SKM-1 treated with dmso at 0.1 percent for 144 hours (cell line): ENCODE measurements at regions not wholly inside any gene's neighbourhood (a gene's known extent, or its start where the extent isn't known, plus 50 kb on each side); places are given as distances from the start of the nearest gene placed in this dataset.

ENCODE experiments used
- DNase-seq: peaks from one replicate; lab custom pipeline; 2025; ENCODE audit not compliant: unreplicated experiment; lab: John Stamatoyannopoulos, UW

DNA sequence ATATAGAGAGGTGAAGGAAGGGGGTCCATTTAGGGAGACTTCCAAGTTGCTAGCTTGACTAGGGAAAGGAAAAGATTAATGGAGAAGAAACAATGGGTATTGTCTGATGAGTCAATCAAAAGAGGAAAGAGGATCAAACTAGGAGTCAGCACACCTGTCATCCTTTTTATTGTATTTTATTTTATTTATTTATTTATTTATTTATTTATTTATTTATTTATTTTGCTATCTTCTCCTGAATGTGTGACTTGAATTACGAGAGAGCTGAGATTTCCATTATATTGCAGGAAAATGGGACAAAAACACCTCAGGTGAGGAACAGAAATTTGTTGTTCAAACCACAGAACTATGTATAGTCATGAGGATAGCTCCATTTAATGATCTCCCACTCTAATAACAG lies 58.9 kb downstream of the NUDT11 start:
- no peak for DNase-seq

DNA sequence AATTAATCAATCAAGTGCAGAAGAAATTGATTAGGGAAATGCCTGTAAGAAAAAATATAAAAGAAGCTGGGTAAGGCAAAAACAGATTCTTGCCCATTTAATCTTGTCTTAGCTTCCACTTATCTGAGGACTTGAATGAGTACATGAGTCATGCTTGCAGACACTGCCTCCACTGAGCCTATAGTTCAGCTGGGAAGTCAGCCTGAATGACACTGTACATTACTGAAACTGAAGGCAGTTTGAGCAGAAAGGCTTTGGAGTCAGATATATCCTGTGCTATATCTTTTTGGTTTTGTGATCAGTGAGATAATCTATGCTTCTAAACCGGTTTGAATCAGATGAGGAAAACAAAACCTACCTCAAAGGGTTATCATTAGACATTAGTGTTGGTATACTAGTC lies 61.3 kb downstream of the NUDT11 start:
- no peak for DNase-seq

DNA sequence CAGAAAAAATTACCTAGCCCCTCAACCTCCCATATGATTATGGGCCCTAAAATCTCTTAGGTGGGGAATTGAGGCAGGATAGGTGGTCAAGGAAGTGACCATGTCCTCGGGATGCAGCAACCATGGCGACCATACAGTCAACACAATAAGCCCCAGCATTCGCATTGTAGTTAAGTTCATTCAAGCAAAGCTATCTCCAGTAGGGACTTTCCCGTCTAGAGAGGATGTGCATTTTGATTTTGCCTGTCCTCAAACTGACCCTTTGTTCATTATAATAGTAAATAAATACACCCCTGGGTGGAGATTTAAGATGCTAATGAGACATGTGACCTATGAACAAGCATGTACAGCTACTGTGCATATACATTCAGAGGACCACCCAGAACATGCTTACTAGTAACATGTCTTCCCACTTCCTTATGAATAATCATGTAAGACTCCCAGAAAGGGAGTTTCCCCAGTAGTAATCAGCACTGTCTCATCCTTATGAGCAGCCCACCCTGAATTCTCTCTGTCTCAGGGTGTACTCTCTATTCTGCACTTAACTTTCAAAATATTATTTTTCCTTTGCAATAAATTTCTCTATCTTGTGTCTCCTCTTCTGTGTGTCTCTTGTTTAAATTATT lies 74.3 kb downstream of the NUDT11 start:
- DNase-seq, result no peak

DNA sequence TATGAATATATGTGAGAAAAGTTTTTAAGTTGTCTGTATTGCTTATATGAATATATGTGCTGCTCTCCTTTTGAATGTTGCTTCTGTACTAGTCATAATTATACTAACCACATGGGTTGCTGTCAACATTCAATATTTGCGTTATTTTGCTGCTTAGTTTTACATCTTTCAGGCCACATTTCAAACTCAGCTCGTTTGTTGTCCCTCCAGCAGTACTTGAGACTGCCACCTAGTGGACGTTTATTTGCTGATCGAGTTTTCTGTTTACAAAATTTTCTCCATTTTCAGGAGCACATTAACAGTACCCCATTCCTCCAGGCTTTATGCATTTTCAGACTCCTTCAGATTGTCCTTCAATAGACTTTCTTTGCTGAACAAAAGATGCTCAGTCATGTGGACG lies 75.8 kb downstream of the NUDT11 start:
- DNase-seq, result peak; percentile 36

DNA sequence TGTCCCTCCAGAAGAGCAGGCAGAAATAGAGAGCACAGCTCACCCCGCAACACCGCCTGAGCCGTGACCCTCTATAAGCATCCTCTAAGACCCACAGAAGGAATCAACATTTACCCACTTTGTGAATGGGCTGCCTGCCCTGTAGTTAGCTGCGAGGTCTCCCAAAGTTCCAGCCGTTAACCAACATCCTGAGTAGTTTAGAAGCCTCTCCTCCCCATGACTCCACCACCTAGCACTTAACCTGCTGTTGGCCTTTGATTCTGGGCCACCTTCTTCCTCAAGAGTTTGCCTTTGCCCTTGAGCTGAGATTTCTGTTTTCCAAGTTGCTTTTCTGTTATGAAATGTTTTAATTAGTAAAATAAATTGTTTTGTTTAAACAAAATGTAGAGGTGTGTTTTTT lies 75.8 kb downstream of the NUDT10 start:
- no peak for DNase-seq

DNA sequence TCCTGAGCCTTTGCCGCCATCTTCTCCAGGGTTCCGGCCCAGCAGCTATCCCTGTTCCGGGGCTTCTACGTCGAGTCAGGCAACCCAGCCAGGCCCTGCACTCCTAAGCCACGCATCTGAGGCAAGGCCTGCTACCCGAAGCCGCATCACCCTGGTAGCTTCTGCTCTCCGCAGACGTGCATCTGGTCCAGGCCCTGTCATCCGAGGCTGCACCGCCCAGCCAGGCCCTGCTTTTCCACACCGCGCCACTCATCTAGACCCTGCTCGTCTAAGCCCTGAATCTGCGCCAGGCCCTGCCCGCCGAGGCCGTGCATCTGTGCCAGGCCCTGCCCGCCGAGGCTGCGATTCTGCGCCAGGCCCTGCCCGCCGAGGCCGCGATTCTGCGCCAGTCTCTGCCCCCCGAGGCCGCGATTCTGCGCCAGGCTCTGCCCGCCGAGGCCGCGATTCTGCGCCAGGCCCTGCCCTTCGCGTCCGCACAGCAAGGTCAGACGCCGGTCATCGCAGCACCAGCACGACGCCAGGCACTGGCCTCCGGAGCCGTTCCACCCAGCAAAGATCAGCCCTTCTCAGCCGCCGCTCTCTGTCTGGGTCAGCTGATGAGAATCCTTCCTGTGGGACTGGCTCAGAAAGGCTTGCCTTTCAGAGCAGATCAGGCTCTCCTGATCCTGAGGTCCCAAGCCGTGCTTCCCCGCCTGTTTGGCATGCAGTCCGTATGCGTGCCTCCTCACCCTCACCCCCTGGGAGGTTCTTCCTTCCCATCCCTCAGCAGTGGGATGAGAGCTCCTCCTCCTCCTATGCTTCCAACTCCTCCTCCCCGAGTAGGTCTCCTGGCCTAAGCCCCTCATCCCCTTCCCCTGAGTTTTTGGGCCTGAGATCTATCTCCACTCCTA lies 75.1 kb downstream of the NUDT10 start:
- DNase-seq, result no peak

DNA sequence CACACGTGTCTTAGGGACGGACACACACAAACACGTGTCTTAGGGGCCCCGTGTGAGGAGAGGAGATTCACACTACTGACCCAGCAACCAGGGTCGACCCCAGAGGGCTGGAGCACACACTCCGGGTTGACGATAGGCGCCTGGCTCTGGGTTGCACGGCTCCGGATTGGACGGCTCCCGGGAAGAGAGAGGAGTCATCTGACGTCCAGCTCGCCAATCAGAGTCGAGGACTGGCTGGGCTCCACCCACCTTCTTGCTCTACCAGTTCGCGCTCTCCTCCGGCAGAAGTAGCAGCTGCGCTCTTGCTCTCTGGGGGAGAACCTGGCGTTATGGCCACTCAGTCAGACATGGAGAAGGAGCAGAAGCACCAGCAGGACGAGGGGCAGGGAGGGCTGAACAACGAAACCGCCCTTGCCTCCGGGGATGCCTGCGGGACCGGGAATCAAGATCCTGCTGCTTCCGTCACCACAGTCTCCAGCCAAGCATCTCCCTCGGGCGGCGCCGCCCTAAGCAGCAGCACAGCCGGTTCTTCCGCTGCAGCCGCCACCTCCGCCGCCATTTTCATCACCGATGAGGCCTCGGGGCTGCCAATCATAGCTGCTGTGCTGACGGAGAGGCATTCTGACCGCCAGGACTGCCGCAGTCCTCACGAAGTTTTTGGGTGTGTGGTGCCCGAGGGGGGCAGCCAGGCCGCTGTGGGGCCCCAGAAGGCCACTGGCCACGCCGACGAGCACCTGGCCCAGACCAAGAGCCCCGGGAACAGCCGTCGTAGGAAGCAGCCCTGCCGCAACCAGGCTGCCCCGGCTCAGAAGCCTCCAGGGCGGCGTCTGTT lies 74.3 kb downstream of the NUDT10 start:
- DNase-seq, result no peak

DNA sequence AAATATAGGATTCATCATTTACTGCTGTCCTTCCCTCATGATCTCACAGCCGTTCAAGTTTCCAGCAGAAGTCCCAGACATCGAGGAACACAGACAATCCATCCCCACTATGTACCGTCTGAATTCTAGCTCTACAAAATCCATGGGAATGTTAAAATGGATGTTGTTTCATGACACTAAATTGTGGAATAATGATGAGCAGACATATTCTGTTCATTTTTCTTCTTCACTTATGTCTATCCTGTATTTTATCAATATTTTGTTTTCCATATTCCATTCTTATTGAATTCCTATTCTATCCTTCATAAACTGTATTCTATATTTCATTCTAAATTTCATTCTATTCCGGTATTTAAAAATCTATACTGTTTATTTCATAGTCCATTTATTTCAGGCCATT lies 71.8 kb downstream of the NUDT10 start:
- no peak for DNase-seq

DNA sequence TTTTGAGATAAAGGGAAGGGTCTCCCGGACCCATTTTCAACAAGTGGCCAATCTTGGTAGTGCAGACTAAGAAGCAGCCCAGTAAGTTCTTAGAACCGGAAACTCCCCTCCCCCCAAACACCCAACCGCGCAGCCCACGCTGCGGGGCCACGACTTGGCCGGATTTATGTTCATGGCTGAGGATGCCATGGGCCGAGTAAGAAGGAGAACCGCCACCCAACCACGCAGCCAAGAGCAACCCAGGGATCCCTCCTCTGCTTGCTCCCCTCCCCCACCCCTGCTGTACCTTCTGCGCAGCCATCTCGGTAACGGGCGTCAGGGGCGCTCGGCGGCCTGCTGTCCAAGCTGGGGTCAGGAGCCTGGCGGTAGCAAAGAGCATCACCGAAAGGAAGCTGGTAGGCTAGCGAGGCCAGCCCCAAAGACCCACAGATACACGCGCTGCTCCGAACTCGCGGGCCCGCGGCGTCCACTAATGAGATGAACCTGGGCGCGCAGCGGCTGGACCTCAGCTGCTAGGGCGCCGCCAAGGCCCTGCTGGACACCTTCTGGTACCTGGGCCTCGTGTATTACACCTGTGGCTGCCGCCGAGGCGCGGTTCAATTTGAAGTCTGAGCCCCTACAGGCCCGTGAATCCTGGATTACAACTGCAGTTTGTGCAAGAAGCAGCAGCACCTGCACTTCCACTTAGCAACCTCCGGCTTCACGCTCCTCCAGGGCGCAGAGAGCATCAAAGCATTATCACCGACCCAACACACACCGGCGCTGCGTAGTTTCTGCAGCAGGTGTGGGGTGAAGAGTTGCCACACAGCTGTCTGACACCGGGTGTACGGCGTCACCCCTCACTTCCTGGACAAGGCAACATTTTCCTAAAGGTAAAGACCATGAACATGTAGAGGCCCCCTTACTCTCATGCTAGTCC lies 63.4 kb downstream of the NUDT10 start:
- DNase-seq, result no peak

DNA sequence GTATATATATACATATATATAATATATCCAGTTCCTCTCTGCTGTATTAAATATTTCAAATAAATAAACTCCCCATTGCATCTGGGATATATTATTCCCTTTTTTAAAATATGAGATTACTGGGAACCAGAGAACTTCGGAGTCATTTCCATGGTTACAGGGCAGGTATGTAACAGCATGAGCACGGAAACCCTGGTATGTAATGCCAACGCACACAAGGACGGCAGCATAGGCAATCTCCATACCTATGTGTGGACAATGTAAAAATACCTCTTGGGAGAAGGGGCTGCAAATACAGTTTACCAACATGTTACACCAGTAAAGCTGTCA lies 62.8 kb downstream of the NUDT10 start:
- no peak for DNase-seq
